OCI-LY7 (cell line): ENCODE measurements at regions not wholly inside any gene's neighbourhood (a gene's known extent, or its start where the extent isn't known, plus 50 kb on each side); places are given as distances from the start of the nearest gene placed in this dataset.

ENCODE experiments used
- BruUV-seq: library from RNA; stranded (reverse); fragments of 400-500 nt; replicated peaks from 2 replicates; lab custom pipeline; 2021; lab: Mats Ljungman, UMichigan
- CTCF ChIA-PET: fragments of 300-600 bp; sonication (Branson Sonifier 250); formaldehyde crosslinking; loops from one replicate; lab custom pipeline; 2022; ENCODE audit warnings: antibody characterized with exemption; ENCODE audit not compliant: unreplicated experiment; lab: Charles Lee
- POLR2A ChIA-PET: fragments of 300-600 bp; sonication (Branson Sonifier 250); formaldehyde crosslinking; loops from one replicate; lab custom pipeline; 2022; ENCODE audit warnings: antibody characterized with exemption; lab: Charles Lee
- DNase-seq: peaks from one replicate; pipeline ENCODE4 v3.0.0-alpha.2; 2015; ENCODE audit warnings: low spot score
- H2AFZ ChIP-seq: fragments of 200-600 bp; sonication (generic), shearing (Covaris generic); 2 replicates; pipeline ENCODE4 v1.6.1; 2014; ENCODE audit warnings: mild to moderate bottlenecking, antibody characterized with exemption, low read length, moderate library complexity
- H3K27ac ChIP-seq: fragments of 200-600 bp; sonication (generic); 2 replicates; pipeline ENCODE4 v1.5.1; 2014; ENCODE audit warnings: mixed run types, low read depth, mild to moderate bottlenecking, moderate library complexity, low read length, inconsistent platforms; ENCODE audit not compliant: poor library complexity, severe bottlenecking
- H3K36me3 ChIP-seq: fragments of 200-600 bp; sonication (generic); 2 replicates; pipeline ENCODE4 v1.6.1; 2014; ENCODE audit warnings: mild to moderate bottlenecking, antibody characterized with exemption, low read length, moderate library complexity, mixed read lengths; ENCODE audit not compliant: insufficient read depth
- H3K4me1 ChIP-seq: fragments of 200-600 bp; sonication (generic); 2 replicates; pipeline ENCODE4 v1.5.1; 2014; ENCODE audit warnings: mild to moderate bottlenecking, low read length; ENCODE audit not compliant: insufficient read depth, poor library complexity, severe bottlenecking
- H3K4me2 ChIP-seq: fragments of 200-600 bp; sonication (generic); 2 replicates; pipeline ENCODE4 v1.6.1; 2014; ENCODE audit warnings: mild to moderate bottlenecking, low read length
- H3K4me3 ChIP-seq: fragments of 200-600 bp; sonication (generic); 2 replicates; pipeline ENCODE4 v1.5.1; 2014; ENCODE audit warnings: mild to moderate bottlenecking, low read depth, low read length; ENCODE audit not compliant: poor library complexity, severe bottlenecking
- H3K79me2 ChIP-seq: fragments of 200-600 bp; sonication (generic); 2 replicates; pipeline ENCODE4 v1.6.1; 2016; ENCODE audit warnings: low read depth, mild to moderate bottlenecking, low read length, moderate library complexity, mixed read lengths; ENCODE audit not compliant: insufficient read depth
- H3K9me2 ChIP-seq: fragments of 200-600 bp; sonication (generic); 2 replicates; pipeline ENCODE4 v1.6.1; 2016; ENCODE audit warnings: mild to moderate bottlenecking, low read length, mixed read lengths; ENCODE audit not compliant: insufficient read depth
- H3K9me3 ChIP-seq: fragments of 200-600 bp; sonication (generic); 2 replicates; pipeline ENCODE4 v1.6.1; 2014; ENCODE audit warnings: mild to moderate bottlenecking, mixed run types, low read length, mixed read lengths
- H4K20me1 ChIP-seq: fragments of 200-600 bp; sonication (generic); 2 replicates; pipeline ENCODE4 v1.6.1; 2014; ENCODE audit warnings: mild to moderate bottlenecking, antibody characterized with exemption, low read length, moderate library complexity, mixed read lengths; ENCODE audit not compliant: insufficient read depth
- CTCF ChIP-seq: fragments of 200-600 bp; sonication (generic); conservative IDR thresholded peaks from 2 replicates; pipeline ENCODE4 v1.5.1; 2014; ENCODE audit warnings: mild to moderate bottlenecking, antibody characterized with exemption, low read length, moderate library complexity, mixed read lengths
- EZH2phosphoT487 ChIP-seq: fragments of 200-600 bp; sonication (generic); IDR thresholded peaks from 2 replicates; pipeline ENCODE4 v1.6.1; 2018; ENCODE audit warnings: low read depth, borderline replicate concordance, mild to moderate bottlenecking, mixed run types, antibody characterized with exemption, low read length, moderate library complexity, mixed read lengths
- intact Hi-C: fragments of 100-400 bp; cut with micrococcal nuclease; formaldehyde crosslinking; loops from one replicate; pipeline ENCODE4 v1.10.0; 2022; ENCODE audit not compliant: unreplicated experiment

- Histone ChIP-seq H2AFZ (no peak overlapping the region), H3K9me2 (no peaks in the 10 kb centered on the region), H3K27ac (no peak overlapping the region), H3K79me2 (no peaks in the 10 kb centered on the region), H3K4me3 (no peak overlapping the region), H4K20me1 (no peaks in the 10 kb centered on the region), H3K4me2 (no peak overlapping the region), H3K4me1 (no peaks in the 10 kb centered on the region), H3K36me3 (no peaks in the 10 kb centered on the region), H3K9me3 (no peaks in the 10 kb centered on the region)
- DNase-seq = no peak
- BruUV-seq = no TSS peak
- intact Hi-C loops = no loop called here
- ChIA-PET POLR2A (no interaction called here), CTCF (no interaction called here)
- TF ChIP-seq CTCF = no peak
- TF ChIP-seq EZH2phosphoT487 = no peak
Observed at GRCh38 chr2:67667054-67667908, 270.1 kb downstream of the ETAA1 start.

GRCh38 chr2:67668538-67668937 is 271.4 kb downstream of the ETAA1 start:
- intact Hi-C loops = no loop called here
- H2AFZ ChIP-seq = no peak overlapping the region
- no peak for TF ChIP-seq EZH2phosphoT487
- no peaks in the 10 kb centered on the region for H3K4me1 ChIP-seq
- H3K9me2 ChIP-seq = no peaks in the 10 kb centered on the region
- CTCF ChIA-PET = no interaction called here
- no peaks in the 10 kb centered on the region for H4K20me1 ChIP-seq
- H3K4me2 ChIP-seq = no peak overlapping the region
- no peak for DNase-seq
- no peaks in the 10 kb centered on the region for H3K9me3 ChIP-seq
- BruUV-seq = no TSS peak
- no peak overlapping the region for H3K4me3 ChIP-seq
- no peak overlapping the region for H3K27ac ChIP-seq
- POLR2A ChIA-PET = no interaction called here
- H3K36me3 ChIP-seq = no peaks in the 10 kb centered on the region
- H3K79me2 ChIP-seq = no peaks in the 10 kb centered on the region

GRCh38 chr2:67669168-67669567 is 272.0 kb downstream of the ETAA1 start:
- CTCF ChIA-PET = no interaction called here
- no peak for DNase-seq
- Histone ChIP-seq H3K4me3 (no peak overlapping the region), H3K9me3 (no peaks in the 10 kb centered on the region), H3K36me3 (no peaks in the 10 kb centered on the region), H3K27ac (no peak overlapping the region), H3K4me1 (no peaks in the 10 kb centered on the region), H2AFZ (no peak overlapping the region), H3K79me2 (no peaks in the 10 kb centered on the region), H4K20me1 (no peaks in the 10 kb centered on the region), H3K9me2 (no peaks in the 10 kb centered on the region), H3K4me2 (no peak overlapping the region)
- POLR2A ChIA-PET = no interaction called here
- BruUV-seq = no TSS peak
- TF ChIP-seq EZH2phosphoT487 = no peak
- TF ChIP-seq CTCF = no peak
- intact Hi-C loops = no loop called here
